Uterus (tissue), 3 donors: ENCODE measurements at regions not wholly inside any gene's neighbourhood (a gene's known extent, or its start where the extent isn't known, plus 50 kb on each side); places are given as distances from the start of the nearest gene placed in this dataset.
A peak's percentile ranks its signal among the peaks of the same experiment; 100 is the strongest.

Source experiments
- DNase-seq, 2 donors: peaks; one replicate each; pipeline ENCODE4 v3.0.0-alpha.2; 2019 to 2020
- H3K27ac ChIP-seq, 2 donors: fragments of 200-600 bp; sonication (generic); 1 replicate in 1 of 2; 2 replicates in 1 of 2; pipeline ENCODE4 v1.5.1; 2016 to 2018
- H3K27me3 ChIP-seq, 2 donors: fragments of 200-600 bp; sonication (generic); one replicate each; pipeline ENCODE4 v1.5.1; 2018 to 2019; ENCODE audit warnings: control low read depth in 1 of 2
- H3K36me3 ChIP-seq, 2 donors: fragments of 200-600 bp; sonication (generic); one replicate each; pipeline ENCODE4 v1.5.1; 2019; ENCODE audit warnings: control low read depth in 1 of 2
- H3K4me1 ChIP-seq, 2 donors: fragments of 200-600 bp; sonication (generic); one replicate each; pipeline ENCODE4 v1.5.1; 2018 to 2019; ENCODE audit warnings: control low read depth in 1 of 2
- H3K4me3 ChIP-seq, 2 donors: fragments of 200-600 bp; sonication (generic); 1 replicate in 1 of 2; 2 replicates in 1 of 2; pipeline ENCODE4 v1.5.1; 2018 to 2019; ENCODE audit warnings: mild to moderate bottlenecking in 1 of 2
- H3K9me3 ChIP-seq, 2 donors: fragments of 200-600 bp; sonication (generic); one replicate each; pipeline ENCODE4 v1.5.1; 2019; ENCODE audit warnings: control low read depth in 1 of 2
- POLR2A ChIP-seq, 2 donors: fragments of 450-650 bp; IDR thresholded peaks; one replicate each; pipeline ENCODE4 v1.6.1; 2016; ENCODE audit warnings: antibody characterized with exemption in 2 of 2, mild to moderate bottlenecking in 1 of 2, moderate library complexity in 1 of 2
- intact Hi-C: fragments of 100-400 bp; cut with DNase I; formaldehyde crosslinking; loops from one replicate; pipeline ENCODE4 v1.15.1; 2023; ENCODE audit warnings: low total_unique reads
- TF ChIP-seq, protein P1 (sequence below), 4 experiments: fragments of 200-600 bp in 2 of 4; fragments of 450-650 bp in 2 of 4; sonication (generic) in 2 of 4; IDR thresholded peaks; one replicate each; pipeline ENCODE4 v1.5.1; 2016 to 2019; ENCODE audit warnings: antibody characterized with exemption in 4 of 4, mild to moderate bottlenecking in 2 of 4, moderate library complexity in 1 of 4
- donor health status: DM: yes; HTN: yes; CAD: no.

DNA sequence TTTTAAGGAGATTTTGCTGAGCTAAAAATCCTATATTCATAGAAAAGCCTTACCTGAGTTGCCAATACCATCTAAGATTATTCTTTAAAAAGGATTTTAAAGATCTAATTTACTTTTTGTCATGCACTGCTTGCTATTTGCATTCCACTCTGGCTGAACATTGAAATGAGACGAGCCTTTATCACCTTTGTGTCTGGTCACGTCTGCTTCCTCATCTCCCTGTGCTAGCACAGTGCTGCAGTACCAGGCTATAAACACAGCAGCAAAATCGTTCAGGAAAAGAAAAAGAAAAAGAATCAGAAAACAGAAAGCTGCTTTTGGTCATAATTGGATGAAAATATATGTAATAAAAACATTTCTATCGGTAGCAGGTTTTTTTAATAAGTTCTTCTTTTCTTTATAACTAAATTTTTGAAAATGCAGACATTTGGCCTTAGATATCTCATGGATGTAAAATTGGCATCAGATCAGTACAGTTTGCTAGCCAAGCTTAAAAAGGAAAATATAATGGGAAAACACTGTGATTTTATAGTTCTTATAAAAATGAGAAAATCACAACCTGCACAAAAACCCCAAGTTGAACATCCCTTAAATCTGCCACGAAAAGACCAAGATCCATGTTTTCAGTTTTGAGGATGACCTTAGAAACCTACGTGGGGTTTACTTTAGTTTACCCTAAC is 735.7 kb upstream of the CXADR start:
- intact Hi-C loops = no loop called here
- TF ChIP-seq POLR2A (IDR thresholded peaks at IDR 0.05) = no peak
- TF ChIP-seq, protein P1, sequence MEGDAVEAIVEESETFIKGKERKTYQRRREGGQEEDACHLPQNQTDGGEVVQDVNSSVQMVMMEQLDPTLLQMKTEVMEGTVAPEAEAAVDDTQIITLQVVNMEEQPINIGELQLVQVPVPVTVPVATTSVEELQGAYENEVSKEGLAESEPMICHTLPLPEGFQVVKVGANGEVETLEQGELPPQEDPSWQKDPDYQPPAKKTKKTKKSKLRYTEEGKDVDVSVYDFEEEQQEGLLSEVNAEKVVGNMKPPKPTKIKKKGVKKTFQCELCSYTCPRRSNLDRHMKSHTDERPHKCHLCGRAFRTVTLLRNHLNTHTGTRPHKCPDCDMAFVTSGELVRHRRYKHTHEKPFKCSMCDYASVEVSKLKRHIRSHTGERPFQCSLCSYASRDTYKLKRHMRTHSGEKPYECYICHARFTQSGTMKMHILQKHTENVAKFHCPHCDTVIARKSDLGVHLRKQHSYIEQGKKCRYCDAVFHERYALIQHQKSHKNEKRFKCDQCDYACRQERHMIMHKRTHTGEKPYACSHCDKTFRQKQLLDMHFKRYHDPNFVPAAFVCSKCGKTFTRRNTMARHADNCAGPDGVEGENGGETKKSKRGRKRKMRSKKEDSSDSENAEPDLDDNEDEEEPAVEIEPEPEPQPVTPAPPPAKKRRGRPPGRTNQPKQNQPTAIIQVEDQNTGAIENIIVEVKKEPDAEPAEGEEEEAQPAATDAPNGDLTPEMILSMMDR (IDR thresholded peaks at IDR 0.05) = no peak

DNA sequence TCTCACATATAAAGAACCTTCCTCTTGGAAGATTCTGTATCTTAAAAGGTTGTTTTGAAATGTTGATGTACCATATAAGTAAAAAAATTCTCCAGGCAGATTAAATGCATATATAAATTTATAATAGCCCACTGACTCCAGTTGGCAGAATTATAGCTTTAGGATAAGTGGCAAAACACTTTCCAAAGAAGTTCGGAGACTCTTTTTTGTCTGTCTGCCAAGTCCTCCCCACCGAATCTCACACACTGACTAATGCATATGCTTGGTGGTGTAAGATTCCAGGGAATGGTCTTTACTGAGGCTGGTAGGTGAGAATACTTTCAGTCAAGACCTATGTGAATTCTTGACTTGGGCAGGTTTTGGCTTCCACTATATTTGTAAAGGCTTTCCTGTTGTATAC is 724.3 kb upstream of the CXADR start:
- TF ChIP-seq POLR2A (IDR thresholded peaks at IDR 0.05) = no peak
- TF ChIP-seq, protein P1 (IDR thresholded peaks at IDR 0.05) = no peak
- DNase-seq = no peak
- intact Hi-C loops = no loop called here
- Histone ChIP-seq H3K4me1 (no peaks in the 10 kb centered on the region), H3K9me3 (no peaks in the 10 kb centered on the region), H3K27me3 (no peaks in the 10 kb centered on the region), H3K4me3 (no peak overlapping the region), H3K27ac (no peak overlapping the region), H3K36me3 (no peaks in the 10 kb centered on the region)

More for the DNA sequence above, 735.7 kb upstream of the CXADR start:
- H3K9me3 ChIP-seq = no peaks in the 10 kb centered on the region
- no peaks in the 10 kb centered on the region for H3K27me3 ChIP-seq
- H3K4me1 ChIP-seq = no peaks in the 10 kb centered on the region
- H3K36me3 ChIP-seq = no peaks in the 10 kb centered on the region
- no peak for DNase-seq
- no peak overlapping the region for H3K27ac ChIP-seq
- H3K4me3 ChIP-seq = no peak overlapping the region

DNA sequence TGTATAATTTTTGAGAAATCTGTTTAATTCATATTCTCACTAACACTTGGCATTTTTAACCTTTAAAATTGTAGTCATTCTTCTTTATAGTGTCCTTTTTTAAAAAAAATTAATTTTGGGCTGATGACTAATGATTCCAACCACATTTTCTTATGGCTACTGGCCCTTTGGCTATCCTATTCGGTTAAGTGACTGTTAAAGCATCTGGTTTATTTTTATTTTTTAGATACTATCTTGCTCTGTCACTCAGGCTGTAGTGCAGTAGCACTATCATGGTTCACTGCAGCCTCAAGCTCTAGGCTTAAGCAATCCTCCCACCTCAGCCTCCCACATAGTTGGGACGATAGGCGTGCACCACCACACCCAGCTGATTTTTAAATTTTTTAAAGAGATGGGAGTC is 723.2 kb upstream of the CXADR start:
- no peaks in the 10 kb centered on the region for H3K36me3 ChIP-seq
- no peaks in the 10 kb centered on the region for H3K4me1 ChIP-seq
- TF ChIP-seq POLR2A (IDR thresholded peaks at IDR 0.05) = no peak
- TF ChIP-seq, protein P1 (IDR thresholded peaks at IDR 0.05) = no peak
- H3K27ac ChIP-seq = no peak overlapping the region
- H3K9me3 ChIP-seq = no peaks in the 10 kb centered on the region
- intact Hi-C loops = no loop called here
- DNase-seq = no peak
- no peak overlapping the region for H3K4me3 ChIP-seq
- no peaks in the 10 kb centered on the region for H3K27me3 ChIP-seq

DNA sequence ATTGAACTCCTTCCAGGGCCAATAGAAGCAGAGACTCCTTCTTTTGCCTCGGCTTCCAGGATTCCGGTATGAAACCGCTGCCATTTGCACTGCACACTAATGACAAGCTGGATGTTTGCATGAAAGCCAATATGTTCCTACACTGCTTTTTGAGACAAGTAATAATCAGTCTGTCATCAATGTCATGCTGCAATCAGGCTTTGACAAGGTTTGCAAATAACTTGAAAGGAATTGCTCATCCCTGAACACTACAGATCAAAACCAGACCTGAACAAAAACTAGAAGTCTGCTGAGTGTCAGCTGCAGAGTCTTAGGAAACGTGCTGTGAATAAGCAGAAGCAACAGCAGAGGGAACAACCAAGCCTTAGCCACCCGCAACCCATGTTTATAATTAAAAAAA is 720.7 kb upstream of the CXADR start:
- Histone ChIP-seq H3K36me3 (no peaks in the 10 kb centered on the region), H3K4me1 (no peaks in the 10 kb centered on the region), H3K27me3 (no peaks in the 10 kb centered on the region), H3K4me3 (no peak overlapping the region), H3K27ac (no peak overlapping the region), H3K9me3 (no peaks in the 10 kb centered on the region)
- TF ChIP-seq, protein P1 (IDR thresholded peaks at IDR 0.05) = no peak
- no peak for TF ChIP-seq POLR2A (IDR thresholded peaks at IDR 0.05)
- no peak for DNase-seq
- intact Hi-C loops = no loop called here

DNA sequence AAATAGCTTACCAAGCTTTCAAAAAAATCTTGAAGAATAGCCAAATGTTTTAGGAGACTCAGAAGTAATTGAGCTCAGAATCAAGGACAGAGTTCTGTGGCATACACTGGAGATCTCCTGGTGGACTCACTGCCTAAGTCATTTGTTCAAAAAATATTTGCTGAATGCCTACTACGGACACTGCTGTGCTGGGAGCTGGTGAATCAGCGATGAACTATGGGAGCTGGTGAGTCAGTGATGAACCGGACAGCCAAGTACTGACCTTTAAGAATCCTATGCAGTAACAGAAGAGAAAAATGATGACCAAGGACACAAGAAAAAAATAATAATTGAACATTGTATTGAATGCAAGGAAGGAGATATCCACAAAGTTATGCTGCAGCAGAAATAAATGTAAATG is 717.9 kb upstream of the CXADR start:
- Histone ChIP-seq H3K27ac (no peak overlapping the region), H3K4me3 (no peak overlapping the region), H3K27me3 (no peaks in the 10 kb centered on the region), H3K36me3 (no peaks in the 10 kb centered on the region), H3K9me3 (no peaks in the 10 kb centered on the region), H3K4me1 (no peaks in the 10 kb centered on the region)
- TF ChIP-seq, protein P1 (IDR thresholded peaks at IDR 0.05) = no peak
- TF ChIP-seq POLR2A (IDR thresholded peaks at IDR 0.05) = no peak
- intact Hi-C loops = no loop called here
- peak; percentile 40 to 51 for DNase-seq
